H9 (cell line): ENCODE measurements at regions not wholly inside any gene's neighbourhood (a gene's known extent, or its start where the extent isn't known, plus 50 kb on each side); places are given as distances from the start of the nearest gene placed in this dataset.

Source experiments
- DNase-seq: peaks from one replicate; pipeline ENCODE4 v3.0.0-alpha.2; 2017
- H2AFZ ChIP-seq: one replicate; pipeline ENCODE4 v1.6.1; 2013; ENCODE audit warnings: mild to moderate bottlenecking, low read length, control low read depth, moderate library complexity
- H2AK5ac ChIP-seq: 2 replicates; pipeline ENCODE4 v1.6.1; 2013; ENCODE audit warnings: low read length, control low read depth, mixed read lengths; ENCODE audit not compliant: insufficient read length
- H2BK120ac ChIP-seq: one replicate; pipeline ENCODE4 v1.6.1; 2013; ENCODE audit warnings: low read depth, mild to moderate bottlenecking, low read length, control low read depth, inconsistent platforms; ENCODE audit not compliant: poor library complexity, severe bottlenecking
- H2BK12ac ChIP-seq: 2 replicates; pipeline ENCODE4 v1.6.1; 2013; ENCODE audit warnings: low read length, control low read depth, mixed read lengths, low read depth; ENCODE audit not compliant: insufficient read length
- H2BK15ac ChIP-seq: 2 replicates; pipeline ENCODE4 v1.6.1; 2013; ENCODE audit warnings: low read depth, low read length, control low read depth
- H2BK20ac ChIP-seq: one replicate; pipeline ENCODE4 v1.6.1; 2013; ENCODE audit warnings: low read depth, mild to moderate bottlenecking, low read length, control low read depth, inconsistent platforms; ENCODE audit not compliant: poor library complexity, severe bottlenecking
- H2BK5ac ChIP-seq: 2 replicates; pipeline ENCODE4 v1.6.1; 2013; ENCODE audit warnings: low read length, control low read depth, mixed read lengths; ENCODE audit not compliant: insufficient read length
- H3K14ac ChIP-seq: 2 replicates; pipeline ENCODE4 v1.6.1; 2013; ENCODE audit warnings: low read length, control low read depth; ENCODE audit not compliant: insufficient read depth
- H3K18ac ChIP-seq: 2 replicates; pipeline ENCODE4 v1.6.1; 2013; ENCODE audit warnings: low read depth, mild to moderate bottlenecking, mixed read lengths, low read length, control low read depth; ENCODE audit not compliant: insufficient read length
- H3K23ac ChIP-seq: 2 replicates; pipeline ENCODE4 v1.6.1; 2013; ENCODE audit warnings: low read length, control low read depth, mixed read lengths, low read depth; ENCODE audit not compliant: insufficient read length
- H3K23me2 ChIP-seq: 2 replicates; pipeline ENCODE4 v1.6.1; 2013; ENCODE audit warnings: low read depth, mild to moderate bottlenecking, mixed read lengths, low read length, control low read depth; ENCODE audit not compliant: insufficient read length, poor library complexity, severe bottlenecking
- H3K27ac ChIP-seq: 2 replicates; pipeline ENCODE4 v1.5.1; 2013; ENCODE audit warnings: low read length, control low read depth, mixed read lengths, low read depth; ENCODE audit not compliant: insufficient read length
- H3K27me3 ChIP-seq: 2 replicates; pipeline ENCODE4 v1.6.1; 2013; ENCODE audit warnings: low read length, control low read depth, inconsistent platforms; ENCODE audit not compliant: insufficient read depth
- H3K4ac ChIP-seq: 2 replicates; pipeline ENCODE4 v1.6.1; 2013; ENCODE audit warnings: low read depth, mild to moderate bottlenecking, control low read depth, inconsistent platforms, low read length, moderate library complexity
- H3K4me1 ChIP-seq: 2 replicates; pipeline ENCODE4 v1.6.1; 2013; ENCODE audit warnings: low read length, control low read depth, inconsistent platforms; ENCODE audit not compliant: insufficient read depth
- H3K4me2 ChIP-seq: 2 replicates; pipeline ENCODE4 v1.6.1; 2013; ENCODE audit warnings: low read length, control low read depth, mixed read lengths; ENCODE audit not compliant: insufficient read length, insufficient read depth
- H3K56ac ChIP-seq: 2 replicates; pipeline ENCODE4 v1.6.1; 2013; ENCODE audit warnings: low read depth, mild to moderate bottlenecking, mixed read lengths, low read length, control low read depth; ENCODE audit not compliant: insufficient read length
- H3K79me1 ChIP-seq: 2 replicates; pipeline ENCODE4 v1.6.1; 2013; ENCODE audit warnings: low read depth, mild to moderate bottlenecking, moderate library complexity, low read length, control low read depth, inconsistent platforms; ENCODE audit not compliant: insufficient read depth, poor library complexity, severe bottlenecking
- H3K79me2 ChIP-seq: 2 replicates; pipeline ENCODE4 v1.6.1; 2013; ENCODE audit warnings: low read length, control low read depth, inconsistent platforms; ENCODE audit not compliant: insufficient read depth
- H3K9ac ChIP-seq: 2 replicates; pipeline ENCODE4 v1.6.1; 2013; ENCODE audit warnings: low read length, control low read depth, mixed read lengths; ENCODE audit not compliant: insufficient read length; ENCODE audit errors: extremely low read depth
- H3K9me3 ChIP-seq: one replicate; pipeline ENCODE4 v1.6.1; 2013; ENCODE audit warnings: low read depth, low read length, inconsistent platforms; ENCODE audit not compliant: control insufficient read depth
- H3T11ph ChIP-seq: one replicate; pipeline ENCODE4 v1.6.1; 2013; ENCODE audit warnings: mild to moderate bottlenecking, low read length, control low read depth, inconsistent platforms
- H4K20me1 ChIP-seq: one replicate; pipeline ENCODE4 v1.6.1; 2013; ENCODE audit not compliant: control insufficient read depth, insufficient read length, insufficient read depth
- H4K5ac ChIP-seq: 2 replicates; pipeline ENCODE4 v1.6.1; 2013; ENCODE audit warnings: low read depth, mild to moderate bottlenecking, mixed read lengths, low read length, control low read depth; ENCODE audit not compliant: insufficient read length
- H4K8ac ChIP-seq: replicated peaks from 2 replicates; pipeline ENCODE4 v1.6.1; 2013; ENCODE audit warnings: low read length, control low read depth, mixed read lengths, low read depth; ENCODE audit not compliant: insufficient read length
- H4K91ac ChIP-seq: 2 replicates; pipeline ENCODE4 v1.6.1; 2013; ENCODE audit warnings: low read depth, mild to moderate bottlenecking, moderate library complexity, mixed read lengths, low read length, control low read depth; ENCODE audit not compliant: insufficient read length
- H3K27ac Mint-ChIP-seq, 3 experiments: 2 replicates in 2 of 3; 3 replicates in 1 of 3; pipeline ENCODE4 v1.8.0; 2020 to 2021; ENCODE audit warnings: mixed read lengths in 3 of 3, mild to moderate bottlenecking in 1 of 3, moderate library complexity in 1 of 3
- H3K27me3 Mint-ChIP-seq: 2 replicates; pipeline ENCODE4 v1.8.0; 2021; ENCODE audit warnings: low read depth, mild to moderate bottlenecking, moderate library complexity, mixed read lengths
- H3K36me3 Mint-ChIP-seq, 3 experiments: 2 replicates in 2 of 3; 3 replicates in 1 of 3; pipeline ENCODE4 v1.8.0; 2020 to 2021; ENCODE audit warnings: low read depth in 3 of 3, mixed read lengths in 3 of 3; ENCODE audit not compliant: insufficient read depth in 1 of 3
- H3K4me1 Mint-ChIP-seq, 2 experiments: 2 replicates each; pipeline ENCODE4 v1.8.0; 2020; ENCODE audit warnings: mixed read lengths in 2 of 2
- H3K4me3 Mint-ChIP-seq, 2 experiments: 2 replicates in 1 of 2; 3 replicates in 1 of 2; pipeline ENCODE4 v1.8.0; 2020 to 2021; ENCODE audit warnings: mild to moderate bottlenecking in 2 of 2, mixed read lengths in 2 of 2, moderate library complexity in 1 of 2
- H3K9me3 Mint-ChIP-seq, 2 experiments: 2 replicates in 1 of 2; 3 replicates in 1 of 2; pipeline ENCODE4 v1.8.0; 2020; ENCODE audit warnings: mild to moderate bottlenecking in 2 of 2, mixed read lengths in 2 of 2, moderate library complexity in 1 of 2
- CTCF ChIP-seq: fragments of 200-600 bp; sonication (generic); conservative IDR thresholded peaks from 3 replicates; pipeline ENCODE4 v1.8.0; 2021; ENCODE audit warnings: antibody characterized with exemption, mild to moderate bottlenecking
- WGBS: extraction: QIAGEN DNeasy Blood & Tissue Kit; methylation state at CpG from one replicate; pipeline ENCODE4 v1.1.7; 2013; ENCODE audit warnings: missing lambda C conversion rate, low lambda C conversion rate, mixed read lengths; ENCODE audit not compliant: insufficient read length; ENCODE audit errors: extremely low coverage; 5-methylcytosine and 5-hydroxymethylcytosine counted together

- H3K79me1 ChIP-seq, result no peaks in the 10 kb centered on the region
- no peaks in the 10 kb centered on the region for H4K20me1 ChIP-seq
- no peak overlapping the region for H3K56ac ChIP-seq
- H3K9ac ChIP-seq, result no peak overlapping the region
- peaks cover 15 to 20% of the 10 kb centered on the region in 2 experiments for H3K4me1 Mint-ChIP-seq
- H3K4ac ChIP-seq, result no peak overlapping the region
- H3K4me3 Mint-ChIP-seq, result no peak overlapping the region
- peaks cover 11 to 20% (median 19%) of the 10 kb centered on the region in 3 experiments for H3K36me3 Mint-ChIP-seq
- no peaks in the 10 kb centered on the region for H3K4me1 ChIP-seq
- H3K27ac ChIP-seq, result no peak overlapping the region
- no peak for DNase-seq
- TF ChIP-seq CTCF, result no peak
- H3K79me2 ChIP-seq, result no peaks in the 10 kb centered on the region
- no peak overlapping the region for H3K14ac ChIP-seq
- no peak overlapping the region for H4K8ac ChIP-seq
- peaks cover 15 to 27% of the 10 kb centered on the region in 2 experiments for H3K9me3 Mint-ChIP-seq
- no peak overlapping the region for H2AK5ac ChIP-seq
- no CpG with 5 or more reads among the region's 1 CpG for WGBS
- no peak overlapping the region for H2BK12ac ChIP-seq
- no peaks in the 10 kb centered on the region for H3K27me3 ChIP-seq
- H2AFZ ChIP-seq, result no peak overlapping the region
- no peak overlapping the region for H2BK20ac ChIP-seq
- H2BK15ac ChIP-seq, result no peak overlapping the region
- H3K23ac ChIP-seq, result no peak overlapping the region
- H3K4me2 ChIP-seq, result no peak overlapping the region
- H2BK5ac ChIP-seq, result no peak overlapping the region
- peaks cover 5% of the 10 kb centered on the region for H3K27me3 Mint-ChIP-seq
- no peak overlapping the region for H4K91ac ChIP-seq
- H3K9me3 ChIP-seq, result no peaks in the 10 kb centered on the region
- H2BK120ac ChIP-seq, result no peak overlapping the region
- H3K18ac ChIP-seq, result no peak overlapping the region
- no peak overlapping the region for H4K5ac ChIP-seq
- H3K27ac Mint-ChIP-seq, result peak overlapping the region in 1 of 3 experiments; percentile 23; a peak in 1 of 7 replicates
- H3K23me2 ChIP-seq, result no peaks in the 10 kb centered on the region
- H3T11ph ChIP-seq, result no peak overlapping the region
Observed at GRCh38 chr6:40188931-40189330, 254.7 kb upstream of the MOCS1 start.
